ENCODE measurements at regions not wholly inside any gene's neighbourhood (a gene's known extent, or its start where the extent isn't known, plus 50 kb on each side); places are given as distances from the start of the nearest gene placed in this dataset.

- no peak for DNase-seq (ENCODE audit: low spot score)
- H3K36me3 ChIP-seq (ENCODE audit: control insufficient read depth in 4 of 4, insufficient read depth in 3 of 4, low read depth in 1 of 4, low read length in 3 of 4) = no peaks in the 10 kb centered on the region
- H3K9ac ChIP-seq (ENCODE audit: low read depth in 1 of 2, low read length in 2 of 2) = no peak overlapping the region
- 77% methylated on average over 1 of the region's 1 CpG for WGBS
- H3K9me3 ChIP-seq (ENCODE audit: control insufficient read depth in 4 of 4, low read length in 3 of 4) = no peaks in the 10 kb centered on the region
- no peaks in the 10 kb centered on the region for H3K27me3 ChIP-seq (ENCODE audit: control insufficient read depth in 4 of 4, insufficient read depth in 4 of 4, low read length in 3 of 4)
- no peak for TF ChIP-seq ATF3 (IDR thresholded peaks at IDR 0.05)
- no peak for TF ChIP-seq TAF1 (conservative IDR thresholded peaks at IDR 0.05)
- no peak for TF ChIP-seq NR2F2 (IDR thresholded peaks at IDR 0.05)
- no peak for TF ChIP-seq MAX (IDR thresholded peaks at IDR 0.05)
- TF ChIP-seq RXRA (IDR thresholded peaks at IDR 0.05) = no peak
- H3K4me1 ChIP-seq (ENCODE audit: control insufficient read depth in 4 of 4, insufficient read depth in 4 of 4, low read length in 3 of 4) = no peaks in the 10 kb centered on the region
- no peak overlapping the region for H3K4me3 ChIP-seq (ENCODE audit: low read depth in 1 of 3, low read length in 3 of 3)
- no peak overlapping the region for H3K27ac ChIP-seq (ENCODE audit: low read depth in 1 of 2, low read length in 2 of 2)
Observed at GRCh38 chr5:125367702-125368101, 621.3 kb upstream of the ZNF608 start.

- Histone ChIP-seq H3K27ac (ENCODE audit: low read depth in 1 of 2, low read length in 2 of 2) (no peak overlapping the region), H3K4me3 (ENCODE audit: low read depth in 1 of 3, low read length in 3 of 3) (no peak overlapping the region), H3K36me3 (ENCODE audit: control insufficient read depth in 4 of 4, insufficient read depth in 3 of 4, low read depth in 1 of 4, low read length in 3 of 4) (no peaks in the 10 kb centered on the region), H3K9me3 (ENCODE audit: control insufficient read depth in 4 of 4, low read length in 3 of 4) (no peaks in the 10 kb centered on the region), H3K9ac (ENCODE audit: low read depth in 1 of 2, low read length in 2 of 2) (no peak overlapping the region), H3K27me3 (ENCODE audit: control insufficient read depth in 4 of 4, insufficient read depth in 4 of 4, low read length in 3 of 4) (no peaks in the 10 kb centered on the region), H3K4me1 (ENCODE audit: control insufficient read depth in 4 of 4, insufficient read depth in 4 of 4, low read length in 3 of 4) (no peaks in the 10 kb centered on the region)
- TF ChIP-seq NR2F2 (IDR thresholded peaks at IDR 0.05) = no peak
- no peak for TF ChIP-seq YY1 (IDR thresholded peaks at IDR 0.05)
- no peak for TF ChIP-seq FOXA1 (IDR thresholded peaks at IDR 0.05)
- no peak for TF ChIP-seq HNF4A (conservative IDR thresholded peaks at IDR 0.05)
- no peak for TF ChIP-seq GABPA (IDR thresholded peaks at IDR 0.05 in 1 of 2, conservative IDR thresholded peaks at IDR 0.05 in 1 of 2)
- TF ChIP-seq ZBTB33 (IDR thresholded peaks at IDR 0.05) = no peak
- no peak for TF ChIP-seq EGR1 (IDR thresholded peaks at IDR 0.05; ENCODE audit: low read depth in 2 of 2)
- no peak for TF ChIP-seq HNF4G (IDR thresholded peaks at IDR 0.05)
- no peak for TF ChIP-seq RXRA (IDR thresholded peaks at IDR 0.05)
- no peak for TF ChIP-seq CTCF (IDR thresholded peaks at IDR 0.05; ENCODE audit: low read depth, low read length, missing input control)
- no peak for TF ChIP-seq MAX (IDR thresholded peaks at IDR 0.05)
- no peak for TF ChIP-seq SP1 (IDR thresholded peaks at IDR 0.05)
- TF ChIP-seq FOXA2 (IDR thresholded peaks at IDR 0.05) = no peak
- no peak for TF ChIP-seq ATF3 (IDR thresholded peaks at IDR 0.05)
- TF ChIP-seq RAD21 (IDR thresholded peaks at IDR 0.05) = no peak
- TF ChIP-seq TAF1 (conservative IDR thresholded peaks at IDR 0.05) = no peak
- TF ChIP-seq JUND (IDR thresholded peaks at IDR 0.05) = no peak
- no peak for TF ChIP-seq REST (IDR thresholded peaks at IDR 0.05)
- no peak for DNase-seq (ENCODE audit: low spot score)
Observed at GRCh38 chr5:125370461-125371205, 624.2 kb upstream of the ZNF608 start.

All from liver (tissue), 8 donors.